GM23338 (cell line): ENCODE measurements at regions not wholly inside any gene's neighbourhood (a gene's known extent, or its start where the extent isn't known, plus 50 kb on each side); places are given as distances from the start of the nearest gene placed in this dataset.

Source experiments
- ATAC-seq: fragments of 200-7000 bp; cut with Tn5 transposase; 3 replicates; pipeline ENCODE4 v1.9.1; 2020
- DNase-seq: peaks from one replicate; pipeline ENCODE4 v3.0.0-alpha.2; 2015; ENCODE audit warnings: low spot score
- H2AFZ ChIP-seq: fragments of 200-600 bp; sonication (generic); 2 replicates; pipeline ENCODE4 v1.8.0; 2016; ENCODE audit warnings: antibody characterized with exemption, mild to moderate bottlenecking, moderate library complexity
- H3F3A ChIP-seq: fragments of 200-600 bp; sonication (generic); replicated peaks from 2 replicates; pipeline ENCODE4 v1.8.0; 2017; ENCODE audit warnings: antibody characterized with exemption, mixed run types, low read depth
- H3K27ac ChIP-seq: fragments of 200-600 bp; sonication (generic); 2 replicates; pipeline ENCODE4 v1.6.1; 2016; ENCODE audit warnings: low read depth
- H3K27me3 ChIP-seq: fragments of 200-600 bp; sonication (generic); 2 replicates; pipeline ENCODE4 v1.8.0; 2016; ENCODE audit warnings: mild to moderate bottlenecking, mixed run types, moderate library complexity; ENCODE audit not compliant: insufficient read depth
- H3K36me3 ChIP-seq: fragments of 200-600 bp; sonication (generic); 2 replicates; pipeline ENCODE4 v1.8.0; 2016; ENCODE audit warnings: mild to moderate bottlenecking; ENCODE audit not compliant: insufficient read depth
- H3K4me1 ChIP-seq: fragments of 200-600 bp; sonication (generic); 2 replicates; pipeline ENCODE4 v1.8.0; 2016; ENCODE audit warnings: mild to moderate bottlenecking, moderate library complexity; ENCODE audit not compliant: insufficient read depth
- H3K4me2 ChIP-seq: fragments of 200-600 bp; sonication (generic); 2 replicates; pipeline ENCODE4 v1.7.1; 2017; ENCODE audit warnings: mixed run types
- H3K4me3 ChIP-seq: fragments of 200-600 bp; sonication (generic); 2 replicates; pipeline ENCODE4 v1.6.1; 2016; ENCODE audit warnings: mixed run types
- H3K79me2 ChIP-seq: fragments of 200-600 bp; sonication (generic); replicated peaks from 2 replicates; pipeline ENCODE4 v1.8.0; 2017; ENCODE audit warnings: mild to moderate bottlenecking; ENCODE audit not compliant: insufficient read depth
- H3K9me2 ChIP-seq: fragments of 200-600 bp; sonication (generic); 2 replicates; pipeline ENCODE4 v1.8.0; 2017; ENCODE audit not compliant: insufficient read depth
- H4K20me1 ChIP-seq: fragments of 200-600 bp; sonication (generic); replicated peaks from 2 replicates; pipeline ENCODE4 v1.8.0; 2017; ENCODE audit warnings: mild to moderate bottlenecking; ENCODE audit not compliant: insufficient read depth
- H3K27ac Mint-ChIP-seq: 2 replicates; pipeline ENCODE4 v1.8.0; 2020; ENCODE audit warnings: inconsistent platforms, mild to moderate bottlenecking, moderate library complexity, mixed read lengths
- H3K27me3 Mint-ChIP-seq: 3 replicates; pipeline ENCODE4 v1.8.0; 2022; ENCODE audit warnings: low read depth, mild to moderate bottlenecking, moderate library complexity, mixed read lengths, inconsistent platforms; ENCODE audit not compliant: insufficient read depth, poor library complexity
- H3K36me3 Mint-ChIP-seq: 3 replicates; pipeline ENCODE4 v1.8.0; 2021; ENCODE audit warnings: low read depth, mild to moderate bottlenecking, inconsistent platforms, moderate library complexity, mixed read lengths
- H3K4me1 Mint-ChIP-seq: 3 replicates; pipeline ENCODE4 v1.8.0; 2020; ENCODE audit warnings: mild to moderate bottlenecking, inconsistent platforms, mixed read lengths
- H3K4me3 Mint-ChIP-seq: 3 replicates; pipeline ENCODE4 v1.8.0; 2021; ENCODE audit warnings: moderate library complexity, mild to moderate bottlenecking, inconsistent platforms, mixed read lengths
- H3K9me3 Mint-ChIP-seq: 3 replicates; pipeline ENCODE4 v1.8.0; 2020; ENCODE audit warnings: moderate library complexity, mild to moderate bottlenecking, inconsistent platforms, mixed read lengths
- CREB1 ChIP-seq: fragments of 250-450 bp; sonication (Bioruptor Pico); IDR thresholded peaks from 2 replicates; pipeline ENCODE4 v1.5.0; 2020; ENCODE audit warnings: low read depth, mild to moderate bottlenecking, moderate library complexity
- EZH2 ChIP-seq: fragments of 200-600 bp; sonication (generic); IDR thresholded peaks from one replicate; pipeline ENCODE4 v1.8.0; 2017; ENCODE audit warnings: antibody characterized with exemption, mild to moderate bottlenecking, low read depth; ENCODE audit not compliant: unreplicated experiment
- EZH2phosphoT487 ChIP-seq: fragments of 200-600 bp; sonication (generic); IDR thresholded peaks from one replicate; pipeline ENCODE4 v1.8.1; 2018; ENCODE audit warnings: antibody characterized with exemption; ENCODE audit not compliant: unreplicated experiment
- JUNB ChIP-seq: IDR thresholded peaks from one replicate; pipeline ENCODE4 v1.6.1; 2016; ENCODE audit warnings: antibody characterized with exemption; ENCODE audit not compliant: unreplicated experiment
- NANOG ChIP-seq: IDR thresholded peaks from 2 replicates; pipeline ENCODE4 v1.6.1; 2016; ENCODE audit warnings: antibody characterized with exemption, borderline replicate concordance
- POLR2AphosphoS5 ChIP-seq: IDR thresholded peaks from 2 replicates; pipeline ENCODE4 v1.6.1; 2016; ENCODE audit warnings: antibody characterized with exemption, low read depth
- STAT1 ChIP-seq: IDR thresholded peaks from one replicate; pipeline ENCODE4 v1.6.1; 2016; ENCODE audit warnings: antibody characterized with exemption; ENCODE audit not compliant: unreplicated experiment
- ZNF114 ChIP-seq: fragments of 250-450 bp; sonication (Bioruptor Pico); IDR thresholded peaks from 2 replicates; pipeline ENCODE4 v1.5.0; 2020; ENCODE audit warnings: mild to moderate bottlenecking, moderate library complexity
- ZNF331 ChIP-seq: fragments of 250-450 bp; sonication (Bioruptor Pico); IDR thresholded peaks from 2 replicates; pipeline ENCODE4 v1.5.0; 2020; ENCODE audit warnings: low read depth, mild to moderate bottlenecking, moderate library complexity
- TF ChIP-seq, protein P1 (sequence below): IDR thresholded peaks from 2 replicates; pipeline ENCODE4 v1.6.1; 2016; ENCODE audit warnings: antibody characterized with exemption
- TF ChIP-seq, protein P2 (sequence below): IDR thresholded peaks from one replicate; pipeline ENCODE4 v1.6.1; 2018; ENCODE audit warnings: antibody characterized with exemption; ENCODE audit not compliant: unreplicated experiment
- TF ChIP-seq, protein P3 (sequence below): fragments of 250-450 bp; sonication (Bioruptor Pico); IDR thresholded peaks from 2 replicates; pipeline ENCODE4 v1.5.0; 2020; ENCODE audit warnings: mild to moderate bottlenecking, moderate library complexity
- TF ChIP-seq, protein P4 (sequence below), 2 experiments: fragments of 200-600 bp in 1 of 2; sonication (generic) in 1 of 2; conservative IDR thresholded peaks; 2 replicates each; pipeline versions ENCODE4 v1.5.1 to v1.6.1; 2016 to 2017; ENCODE audit warnings: antibody characterized with exemption in 2 of 2, low read depth in 2 of 2, mild to moderate bottlenecking in 2 of 2, moderate library complexity in 1 of 2

DNA sequence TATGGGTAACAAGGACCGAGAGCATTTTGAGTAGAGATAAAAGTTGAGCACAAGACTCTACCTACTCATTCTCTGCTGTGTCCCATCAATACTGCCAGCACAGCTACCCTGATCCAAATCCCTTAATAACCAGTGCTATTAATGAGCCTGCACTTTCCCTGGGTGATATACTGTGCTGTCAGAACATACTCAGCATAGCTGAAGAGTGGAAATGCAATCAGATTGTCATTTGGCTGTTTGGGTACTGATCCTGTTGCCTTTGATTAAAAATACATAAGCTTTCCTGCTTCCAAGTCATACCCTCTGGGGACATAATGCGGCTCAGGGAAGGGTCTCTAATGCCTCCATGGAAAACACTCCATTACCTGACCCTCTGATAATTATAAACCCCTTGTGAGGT lies 917.5 kb downstream of the SQOR start:
- Mint-ChIP-seq H3K4me1 (no peaks in the 10 kb centered on the region), H3K27ac (no peak overlapping the region), H3K27me3 (peaks cover 1% of the 10 kb centered on the region), H3K4me3 (no peak overlapping the region), H3K9me3 (peaks cover 65% of the 10 kb centered on the region), H3K36me3 (no peaks in the 10 kb centered on the region)
- H3K4me2 ChIP-seq, result no peak overlapping the region
- ATAC-seq (no peak), DNase-seq (no peak)
- H3F3A ChIP-seq, result no peaks in the 10 kb centered on the region
- no peaks in the 10 kb centered on the region; the same call in 1 of the 2 replicates for H3K9me2 ChIP-seq
- H3K79me2 ChIP-seq, result no peaks in the 10 kb centered on the region
- H3K4me1 ChIP-seq, result no peaks in the 10 kb centered on the region
- TF ChIP-seq, protein P1, sequence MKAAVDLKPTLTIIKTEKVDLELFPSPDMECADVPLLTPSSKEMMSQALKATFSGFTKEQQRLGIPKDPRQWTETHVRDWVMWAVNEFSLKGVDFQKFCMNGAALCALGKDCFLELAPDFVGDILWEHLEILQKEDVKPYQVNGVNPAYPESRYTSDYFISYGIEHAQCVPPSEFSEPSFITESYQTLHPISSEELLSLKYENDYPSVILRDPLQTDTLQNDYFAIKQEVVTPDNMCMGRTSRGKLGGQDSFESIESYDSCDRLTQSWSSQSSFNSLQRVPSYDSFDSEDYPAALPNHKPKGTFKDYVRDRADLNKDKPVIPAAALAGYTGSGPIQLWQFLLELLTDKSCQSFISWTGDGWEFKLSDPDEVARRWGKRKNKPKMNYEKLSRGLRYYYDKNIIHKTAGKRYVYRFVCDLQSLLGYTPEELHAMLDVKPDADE, result no peak
- TF ChIP-seq JUNB (no peak), POLR2AphosphoS5 (no peak), EZH2phosphoT487 (no peak), ZNF331 (no peak), NANOG (no peak), STAT1 (no peak), EZH2 (no peak), CREB1 (CRISPR knock-in tag) (no peak), ZNF114 (CRISPR knock-in tag) (no peak)
- TF ChIP-seq, protein P2, sequence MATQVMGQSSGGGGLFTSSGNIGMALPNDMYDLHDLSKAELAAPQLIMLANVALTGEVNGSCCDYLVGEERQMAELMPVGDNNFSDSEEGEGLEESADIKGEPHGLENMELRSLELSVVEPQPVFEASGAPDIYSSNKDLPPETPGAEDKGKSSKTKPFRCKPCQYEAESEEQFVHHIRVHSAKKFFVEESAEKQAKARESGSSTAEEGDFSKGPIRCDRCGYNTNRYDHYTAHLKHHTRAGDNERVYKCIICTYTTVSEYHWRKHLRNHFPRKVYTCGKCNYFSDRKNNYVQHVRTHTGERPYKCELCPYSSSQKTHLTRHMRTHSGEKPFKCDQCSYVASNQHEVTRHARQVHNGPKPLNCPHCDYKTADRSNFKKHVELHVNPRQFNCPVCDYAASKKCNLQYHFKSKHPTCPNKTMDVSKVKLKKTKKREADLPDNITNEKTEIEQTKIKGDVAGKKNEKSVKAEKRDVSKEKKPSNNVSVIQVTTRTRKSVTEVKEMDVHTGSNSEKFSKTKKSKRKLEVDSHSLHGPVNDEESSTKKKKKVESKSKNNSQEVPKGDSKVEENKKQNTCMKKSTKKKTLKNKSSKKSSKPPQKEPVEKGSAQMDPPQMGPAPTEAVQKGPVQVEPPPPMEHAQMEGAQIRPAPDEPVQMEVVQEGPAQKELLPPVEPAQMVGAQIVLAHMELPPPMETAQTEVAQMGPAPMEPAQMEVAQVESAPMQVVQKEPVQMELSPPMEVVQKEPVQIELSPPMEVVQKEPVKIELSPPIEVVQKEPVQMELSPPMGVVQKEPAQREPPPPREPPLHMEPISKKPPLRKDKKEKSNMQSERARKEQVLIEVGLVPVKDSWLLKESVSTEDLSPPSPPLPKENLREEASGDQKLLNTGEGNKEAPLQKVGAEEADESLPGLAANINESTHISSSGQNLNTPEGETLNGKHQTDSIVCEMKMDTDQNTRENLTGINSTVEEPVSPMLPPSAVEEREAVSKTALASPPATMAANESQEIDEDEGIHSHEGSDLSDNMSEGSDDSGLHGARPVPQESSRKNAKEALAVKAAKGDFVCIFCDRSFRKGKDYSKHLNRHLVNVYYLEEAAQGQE, result no peak
- TF ChIP-seq, protein P3, sequence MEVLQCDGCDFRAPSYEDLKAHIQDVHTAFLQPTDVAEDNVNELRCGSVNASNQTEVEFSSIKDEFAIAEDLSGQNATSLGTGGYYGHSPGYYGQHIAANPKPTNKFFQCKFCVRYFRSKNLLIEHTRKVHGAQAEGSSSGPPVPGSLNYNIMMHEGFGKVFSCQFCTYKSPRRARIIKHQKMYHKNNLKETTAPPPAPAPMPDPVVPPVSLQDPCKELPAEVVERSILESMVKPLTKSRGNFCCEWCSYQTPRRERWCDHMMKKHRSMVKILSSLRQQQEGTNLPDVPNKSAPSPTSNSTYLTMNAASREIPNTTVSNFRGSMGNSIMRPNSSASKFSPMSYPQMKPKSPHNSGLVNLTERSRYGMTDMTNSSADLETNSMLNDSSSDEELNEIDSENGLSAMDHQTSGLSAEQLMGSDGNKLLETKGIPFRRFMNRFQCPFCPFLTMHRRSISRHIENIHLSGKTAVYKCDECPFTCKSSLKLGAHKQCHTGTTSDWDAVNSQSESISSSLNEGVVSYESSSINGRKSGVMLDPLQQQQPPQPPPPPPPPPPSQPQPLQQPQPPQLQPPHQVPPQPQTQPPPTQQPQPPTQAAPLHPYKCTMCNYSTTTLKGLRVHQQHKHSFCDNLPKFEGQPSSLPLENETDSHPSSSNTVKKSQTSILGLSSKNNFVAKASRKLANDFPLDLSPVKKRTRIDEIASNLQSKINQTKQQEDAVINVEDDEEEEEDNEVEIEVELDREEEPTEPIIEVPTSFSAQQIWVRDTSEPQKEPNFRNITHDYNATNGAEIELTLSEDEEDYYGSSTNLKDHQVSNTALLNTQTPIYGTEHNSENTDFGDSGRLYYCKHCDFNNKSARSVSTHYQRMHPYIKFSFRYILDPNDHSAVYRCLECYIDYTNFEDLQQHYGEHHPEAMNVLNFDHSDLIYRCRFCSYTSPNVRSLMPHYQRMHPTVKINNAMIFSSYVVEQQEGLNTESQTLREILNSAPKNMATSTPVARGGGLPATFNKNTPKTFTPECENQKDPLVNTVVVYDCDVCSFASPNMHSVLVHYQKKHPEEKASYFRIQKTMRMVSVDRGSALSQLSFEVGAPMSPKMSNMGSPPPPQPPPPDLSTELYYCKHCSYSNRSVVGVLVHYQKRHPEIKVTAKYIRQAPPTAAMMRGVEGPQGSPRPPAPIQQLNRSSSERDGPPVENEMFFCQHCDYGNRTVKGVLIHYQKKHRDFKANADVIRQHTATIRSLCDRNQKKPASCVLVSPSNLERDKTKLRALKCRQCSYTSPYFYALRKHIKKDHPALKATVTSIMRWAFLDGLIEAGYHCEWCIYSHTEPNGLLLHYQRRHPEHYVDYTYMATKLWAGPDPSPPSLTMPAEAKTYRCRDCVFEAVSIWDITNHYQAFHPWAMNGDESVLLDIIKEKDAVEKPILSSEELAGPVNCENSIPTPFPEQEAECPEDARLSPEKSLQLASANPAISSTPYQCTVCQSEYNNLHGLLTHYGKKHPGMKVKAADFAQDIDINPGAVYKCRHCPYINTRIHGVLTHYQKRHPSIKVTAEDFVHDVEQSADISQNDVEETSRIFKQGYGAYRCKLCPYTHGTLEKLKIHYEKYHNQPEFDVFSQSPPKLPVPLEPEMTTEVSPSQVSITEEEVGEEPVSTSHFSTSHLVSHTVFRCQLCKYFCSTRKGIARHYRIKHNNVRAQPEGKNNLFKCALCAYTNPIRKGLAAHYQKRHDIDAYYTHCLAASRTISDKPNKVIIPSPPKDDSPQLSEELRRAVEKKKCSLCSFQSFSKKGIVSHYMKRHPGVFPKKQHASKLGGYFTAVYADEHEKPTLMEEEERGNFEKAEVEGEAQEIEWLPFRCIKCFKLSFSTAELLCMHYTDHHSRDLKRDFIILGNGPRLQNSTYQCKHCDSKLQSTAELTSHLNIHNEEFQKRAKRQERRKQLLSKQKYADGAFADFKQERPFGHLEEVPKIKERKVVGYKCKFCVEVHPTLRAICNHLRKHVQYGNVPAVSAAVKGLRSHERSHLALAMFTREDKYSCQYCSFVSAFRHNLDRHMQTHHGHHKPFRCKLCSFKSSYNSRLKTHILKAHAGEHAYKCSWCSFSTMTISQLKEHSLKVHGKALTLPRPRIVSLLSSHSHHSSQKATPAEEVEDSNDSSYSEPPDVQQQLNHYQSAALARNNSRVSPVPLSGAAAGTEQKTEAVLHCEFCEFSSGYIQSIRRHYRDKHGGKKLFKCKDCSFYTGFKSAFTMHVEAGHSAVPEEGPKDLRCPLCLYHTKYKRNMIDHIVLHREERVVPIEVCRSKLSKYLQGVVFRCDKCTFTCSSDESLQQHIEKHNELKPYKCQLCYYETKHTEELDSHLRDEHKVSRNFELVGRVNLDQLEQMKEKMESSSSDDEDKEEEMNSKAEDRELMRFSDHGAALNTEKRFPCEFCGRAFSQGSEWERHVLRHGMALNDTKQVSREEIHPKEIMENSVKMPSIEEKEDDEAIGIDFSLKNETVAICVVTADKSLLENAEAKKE (CRISPR knock-in tag), result no peak
- TF ChIP-seq, protein P4, sequence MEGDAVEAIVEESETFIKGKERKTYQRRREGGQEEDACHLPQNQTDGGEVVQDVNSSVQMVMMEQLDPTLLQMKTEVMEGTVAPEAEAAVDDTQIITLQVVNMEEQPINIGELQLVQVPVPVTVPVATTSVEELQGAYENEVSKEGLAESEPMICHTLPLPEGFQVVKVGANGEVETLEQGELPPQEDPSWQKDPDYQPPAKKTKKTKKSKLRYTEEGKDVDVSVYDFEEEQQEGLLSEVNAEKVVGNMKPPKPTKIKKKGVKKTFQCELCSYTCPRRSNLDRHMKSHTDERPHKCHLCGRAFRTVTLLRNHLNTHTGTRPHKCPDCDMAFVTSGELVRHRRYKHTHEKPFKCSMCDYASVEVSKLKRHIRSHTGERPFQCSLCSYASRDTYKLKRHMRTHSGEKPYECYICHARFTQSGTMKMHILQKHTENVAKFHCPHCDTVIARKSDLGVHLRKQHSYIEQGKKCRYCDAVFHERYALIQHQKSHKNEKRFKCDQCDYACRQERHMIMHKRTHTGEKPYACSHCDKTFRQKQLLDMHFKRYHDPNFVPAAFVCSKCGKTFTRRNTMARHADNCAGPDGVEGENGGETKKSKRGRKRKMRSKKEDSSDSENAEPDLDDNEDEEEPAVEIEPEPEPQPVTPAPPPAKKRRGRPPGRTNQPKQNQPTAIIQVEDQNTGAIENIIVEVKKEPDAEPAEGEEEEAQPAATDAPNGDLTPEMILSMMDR (conservative IDR thresholded peaks at IDR 0.05; ENCODE audit: low read depth in 2 of 2), result no peak
- H2AFZ ChIP-seq, result no peak overlapping the region
- H3K27me3 ChIP-seq, result no peaks in the 10 kb centered on the region
- H3K4me3 ChIP-seq, result no peak overlapping the region
- H3K27ac ChIP-seq, result no peak overlapping the region
- no peaks in the 10 kb centered on the region for H4K20me1 ChIP-seq
- H3K36me3 ChIP-seq, result no peaks in the 10 kb centered on the region
